RWPE1 (cell line): ENCODE measurements at regions not wholly inside any gene's neighbourhood (a gene's known extent, or its start where the extent isn't known, plus 50 kb on each side); places are given as distances from the start of the nearest gene placed in this dataset.

Source experiments
- CTCF ChIA-PET: fragments of 350-600 bp; sonication (Branson Sonifier 250); formaldehyde crosslinking; extraction: SDS; loops from one replicate; lab custom pipeline; 2021; lab: Yijun Ruan, JAX
- POLR2A ChIA-PET: fragments of 400-600 bp; formaldehyde crosslinking; extraction: SDS; loops from one replicate; lab custom pipeline; 2020; ENCODE audit warnings: antibody characterized with exemption; ENCODE audit not compliant: low non-redundant PET; lab: Yijun Ruan, JAX
- DNase-seq: peaks from one replicate; pipeline ENCODE4 v3.0.0; 2012; ENCODE audit warnings: low spot score
- H3K27ac ChIP-seq: fragments of 450-650 bp; 2 replicates; pipeline ENCODE4 v1.5.1; 2017
- TF ChIP-seq, protein P1 (sequence below): fragments of 450-650 bp; conservative IDR thresholded peaks from 2 replicates; pipeline ENCODE4 v1.5.1; 2017; ENCODE audit warnings: low read depth, mild to moderate bottlenecking

DNA sequence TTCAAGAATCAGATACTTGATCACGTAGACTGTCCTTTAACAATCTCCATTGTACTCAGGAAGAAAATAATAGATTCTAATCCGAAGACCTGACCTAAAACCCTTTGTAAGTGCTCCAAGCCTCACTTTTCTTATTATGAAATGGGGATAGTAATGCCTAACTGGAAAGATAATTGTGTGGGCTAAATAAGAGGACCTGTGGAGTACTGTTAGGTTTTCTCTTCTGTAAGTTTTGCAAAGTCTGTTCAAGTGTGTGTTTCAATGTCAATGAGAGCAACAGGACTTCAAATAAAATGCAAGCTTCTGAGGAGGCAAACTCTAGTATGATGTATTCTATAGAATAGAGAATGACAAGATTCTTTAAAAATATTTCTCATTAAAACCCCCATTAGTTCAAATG lies 348.6 kb downstream of the USP25 start:
- TF ChIP-seq, protein P1, sequence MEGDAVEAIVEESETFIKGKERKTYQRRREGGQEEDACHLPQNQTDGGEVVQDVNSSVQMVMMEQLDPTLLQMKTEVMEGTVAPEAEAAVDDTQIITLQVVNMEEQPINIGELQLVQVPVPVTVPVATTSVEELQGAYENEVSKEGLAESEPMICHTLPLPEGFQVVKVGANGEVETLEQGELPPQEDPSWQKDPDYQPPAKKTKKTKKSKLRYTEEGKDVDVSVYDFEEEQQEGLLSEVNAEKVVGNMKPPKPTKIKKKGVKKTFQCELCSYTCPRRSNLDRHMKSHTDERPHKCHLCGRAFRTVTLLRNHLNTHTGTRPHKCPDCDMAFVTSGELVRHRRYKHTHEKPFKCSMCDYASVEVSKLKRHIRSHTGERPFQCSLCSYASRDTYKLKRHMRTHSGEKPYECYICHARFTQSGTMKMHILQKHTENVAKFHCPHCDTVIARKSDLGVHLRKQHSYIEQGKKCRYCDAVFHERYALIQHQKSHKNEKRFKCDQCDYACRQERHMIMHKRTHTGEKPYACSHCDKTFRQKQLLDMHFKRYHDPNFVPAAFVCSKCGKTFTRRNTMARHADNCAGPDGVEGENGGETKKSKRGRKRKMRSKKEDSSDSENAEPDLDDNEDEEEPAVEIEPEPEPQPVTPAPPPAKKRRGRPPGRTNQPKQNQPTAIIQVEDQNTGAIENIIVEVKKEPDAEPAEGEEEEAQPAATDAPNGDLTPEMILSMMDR = no peak
- DNase-seq = no peak
- H3K27ac ChIP-seq = no peak overlapping the region
- ChIA-PET POLR2A (no interaction called here), CTCF (no interaction called here)

DNA sequence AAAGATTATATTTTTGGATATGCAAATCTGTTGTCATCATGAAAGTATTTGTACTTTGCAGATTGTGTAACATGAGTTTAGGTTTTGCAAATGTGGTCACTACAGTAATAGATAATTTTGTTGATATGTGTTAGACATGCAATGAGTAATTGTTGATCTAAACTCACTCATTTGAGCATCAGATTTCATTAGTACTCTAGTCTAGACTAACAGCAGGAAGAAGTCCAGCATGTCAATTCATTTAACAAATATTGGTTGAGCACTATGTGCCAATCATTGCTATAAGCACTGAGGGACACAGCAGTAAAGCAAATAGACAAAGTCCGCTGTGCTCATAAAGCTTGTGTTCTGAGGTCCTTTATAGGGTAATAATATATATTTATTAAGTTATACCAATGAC lies 350.0 kb downstream of the USP25 start:
- ChIA-PET POLR2A (no interaction called here), CTCF (no interaction called here)
- TF ChIP-seq, protein P1 = no peak
- H3K27ac ChIP-seq = no peak overlapping the region
- no peak for DNase-seq

DNA sequence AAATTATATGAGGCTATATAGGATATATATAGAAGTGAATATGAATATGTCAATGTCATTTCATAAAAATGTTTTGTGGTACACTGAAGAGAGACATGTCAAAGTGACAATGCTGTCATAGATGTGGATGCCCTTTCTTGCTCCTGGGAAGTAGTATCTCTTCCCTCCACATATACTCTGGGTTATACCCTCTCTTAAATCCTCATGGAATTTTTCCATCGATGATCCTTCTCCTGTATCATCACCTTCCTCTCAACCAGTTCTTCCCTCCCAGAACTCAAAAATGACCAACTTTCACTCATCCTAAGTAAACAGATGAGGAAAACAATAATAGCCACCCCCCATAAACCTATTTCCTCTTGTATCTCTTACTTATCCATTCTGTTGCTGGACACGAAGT lies 351.5 kb downstream of the USP25 start:
- DNase-seq = no peak
- ChIA-PET POLR2A (no interaction called here), CTCF (interaction anchor here (0.5 to 1.0 kb wide), 3 partner anchors 27 to 527 kb away, joined by 4 to 6 read pairs (median 5); no protein-coding TSS in a partner anchor)
- H3K27ac ChIP-seq = no peak overlapping the region
- TF ChIP-seq, protein P1 = no peak

DNA sequence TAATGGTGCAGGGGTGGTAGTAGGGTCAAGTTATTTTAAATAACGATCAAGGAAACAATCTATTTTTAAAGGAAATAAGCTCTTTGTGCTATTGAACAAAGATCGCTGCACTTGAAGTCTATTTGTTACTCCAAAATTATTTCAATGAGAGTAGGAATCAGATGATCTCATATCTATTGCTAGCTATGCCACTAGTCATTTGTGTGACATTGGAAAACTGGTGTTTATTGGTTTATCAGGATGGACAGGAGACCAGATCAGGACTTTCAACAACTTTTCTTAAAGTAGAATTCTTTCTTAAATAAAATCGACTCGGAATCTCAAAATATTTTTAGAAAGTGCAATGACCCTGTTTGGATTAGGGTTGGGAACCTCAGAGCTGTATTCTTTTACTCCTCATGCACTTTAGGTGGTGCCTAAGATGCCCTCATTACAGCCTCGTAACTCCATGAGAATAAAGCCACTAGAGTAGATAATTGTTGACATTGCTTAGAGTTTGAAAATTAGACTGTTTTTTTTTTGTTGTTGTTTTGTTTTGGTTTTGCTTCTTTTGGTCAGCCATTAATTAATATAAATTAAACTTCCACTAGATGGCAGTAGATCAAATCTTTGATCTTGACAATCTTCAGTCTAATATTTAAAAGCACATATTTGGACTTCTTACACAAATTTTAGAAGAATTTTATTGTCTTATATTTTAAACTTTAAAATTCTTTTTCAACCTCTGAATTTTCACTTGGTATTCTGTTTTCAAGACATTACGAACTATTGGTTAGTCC lies 352.4 kb downstream of the USP25 start:
- no peak for DNase-seq
- ChIA-PET CTCF (interaction anchor here (0.6 to 1.0 kb wide), 5 partner anchors 16 to 526 kb away, joined by 4 to 11 read pairs (median 5); no protein-coding TSS in a partner anchor), POLR2A (no interaction called here)
- TF ChIP-seq, protein P1 = peak; percentile 56; the same call in 1 of the 2 replicates
- H3K27ac ChIP-seq = no peak overlapping the region

DNA sequence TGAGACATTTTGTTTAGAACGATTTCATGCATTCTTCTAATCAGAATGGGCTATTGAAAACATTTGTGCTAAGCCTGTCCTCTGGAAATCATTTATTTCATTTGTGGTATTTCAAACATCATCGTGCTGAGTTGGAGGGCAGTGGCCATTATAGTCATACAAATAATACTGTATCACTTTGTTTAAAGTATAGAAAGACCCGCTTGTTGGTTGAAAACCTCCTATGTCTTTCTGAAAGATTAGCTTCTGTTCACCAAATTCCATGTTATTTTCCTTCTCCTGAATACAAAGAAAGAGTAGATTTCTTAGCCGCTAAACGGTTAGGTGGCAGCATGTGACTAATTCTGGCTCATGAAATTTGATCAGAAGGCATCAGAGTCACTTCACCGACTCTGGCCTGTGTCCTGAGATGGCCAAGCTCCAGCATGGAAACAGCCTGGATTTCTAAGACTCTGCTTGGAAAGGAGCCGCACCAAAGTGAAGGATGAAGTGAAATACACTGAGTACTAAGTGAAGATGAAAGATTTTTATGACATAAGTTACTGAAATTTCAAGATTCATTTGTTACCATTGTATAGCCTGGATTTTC lies 355.1 kb downstream of the USP25 start:
- TF ChIP-seq, protein P1 = no peak
- POLR2A ChIA-PET = no interaction called here
- DNase-seq = no peak
- H3K27ac ChIP-seq = no peak overlapping the region
- CTCF ChIA-PET = no interaction called here

DNA sequence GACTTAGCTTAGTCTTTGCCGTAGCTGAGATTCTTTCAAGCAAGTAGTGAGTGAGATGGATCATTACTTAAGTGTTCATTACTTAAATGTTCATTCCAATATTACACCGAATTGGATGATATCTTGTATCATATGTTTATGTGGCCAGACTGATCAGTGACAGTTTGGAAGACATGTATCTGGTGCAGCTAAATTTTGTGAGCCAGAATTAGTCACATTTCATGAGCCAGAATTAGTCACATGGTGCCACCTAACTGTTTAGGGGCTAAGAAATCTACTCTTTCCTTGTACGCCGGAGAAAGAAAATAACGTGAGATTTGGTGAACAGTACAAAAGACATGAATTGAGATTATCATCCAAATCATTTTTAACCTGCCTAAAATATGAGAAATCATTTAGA lies 355.6 kb downstream of the USP25 start:
- no peak for DNase-seq
- POLR2A ChIA-PET = no interaction called here
- H3K27ac ChIP-seq = no peak overlapping the region
- CTCF ChIA-PET = interaction anchor here (1.6 kb wide), 1 partner anchor 10 kb away, joined by 4 read pairs; no protein-coding TSS in a partner anchor
- TF ChIP-seq, protein P1 = no peak
